ENCODE measurements at regions not wholly inside any gene's neighbourhood (a gene's known extent, or its start where the extent isn't known, plus 50 kb on each side); places are given as distances from the start of the nearest gene placed in this dataset.
"Not testable (repeated sequence)": the region's sequence is repeated elsewhere in the genome, so short reads cannot be mapped to it uniquely, and the experiment has no call there.

GRCh38 chr18:78473563-78473962 is 506.1 kb upstream of the SALL3 start:
- no peaks in the 10 kb centered on the region for H3K36me3 ChIP-seq (ENCODE audit: control insufficient read depth, insufficient read depth, low read length)
- no peak overlapping the region for H3K27ac ChIP-seq (ENCODE audit: low read depth, low read length)
- H3K4me3 ChIP-seq (ENCODE audit: low read length): no peak overlapping the region

GRCh38 chr18:78477840-78478239 is 501.8 kb upstream of the SALL3 start:
- H3K27me3 ChIP-seq (ENCODE audit: control insufficient read depth, insufficient read depth, low read length): no peaks in the 10 kb centered on the region
- H3K4me1 ChIP-seq (ENCODE audit: control insufficient read depth, insufficient read depth, low read length): no peaks in the 10 kb centered on the region
- H3K36me3 ChIP-seq (ENCODE audit: control insufficient read depth, insufficient read depth, low read length): no peaks in the 10 kb centered on the region
- H3K4me3 ChIP-seq (ENCODE audit: low read length): no peak overlapping the region
- no peak overlapping the region for H3K27ac ChIP-seq (ENCODE audit: low read depth, low read length)
- no peak overlapping the region for H3K9ac ChIP-seq (ENCODE audit: low read length)

More at GRCh38 chr18:78473563-78473962, 506.1 kb upstream of the SALL3 start:
- H3K9ac ChIP-seq (ENCODE audit: low read length): no peak overlapping the region
- H3K27me3 ChIP-seq (ENCODE audit: control insufficient read depth, insufficient read depth, low read length): no peaks in the 10 kb centered on the region
- no peaks in the 10 kb centered on the region for H3K4me1 ChIP-seq (ENCODE audit: control insufficient read depth, insufficient read depth, low read length)

- no peaks in the 10 kb centered on the region for H3K27me3 ChIP-seq (ENCODE audit: control insufficient read depth, insufficient read depth, low read length)
Measured at GRCh38 chr18:78479443-78479842, 500.2 kb upstream of the SALL3 start.

GRCh38 chr18:78480262-78481054 is 499.2 kb upstream of the SALL3 start:
- H3K9ac ChIP-seq (ENCODE audit: low read length): no peak overlapping the region
- H3K4me3 ChIP-seq (ENCODE audit: low read length): no peak overlapping the region
- H3K4me1 ChIP-seq (ENCODE audit: control insufficient read depth, insufficient read depth, low read length): no peaks in the 10 kb centered on the region
- H3K36me3 ChIP-seq (ENCODE audit: control insufficient read depth, insufficient read depth, low read length): no peaks in the 10 kb centered on the region
- no peaks in the 10 kb centered on the region for H3K27me3 ChIP-seq (ENCODE audit: control insufficient read depth, insufficient read depth, low read length)
- H3K27ac ChIP-seq (ENCODE audit: low read depth, low read length): no peak overlapping the region

More at GRCh38 chr18:78479443-78479842, 500.2 kb upstream of the SALL3 start:
- H3K36me3 ChIP-seq (ENCODE audit: control insufficient read depth, insufficient read depth, low read length): no peaks in the 10 kb centered on the region
- no peak overlapping the region for H3K9ac ChIP-seq (ENCODE audit: low read length)
- no peak overlapping the region for H3K27ac ChIP-seq (ENCODE audit: low read depth, low read length)
- H3K4me1 ChIP-seq (ENCODE audit: control insufficient read depth, insufficient read depth, low read length): no peaks in the 10 kb centered on the region
- H3K4me3 ChIP-seq (ENCODE audit: low read length): no peak overlapping the region

GRCh38 chr18:78482378-78482777 is 497.2 kb upstream of the SALL3 start:
- H3K4me1 ChIP-seq (ENCODE audit: control insufficient read depth, insufficient read depth, low read length): no peaks in the 10 kb centered on the region
- no peak overlapping the region for H3K27ac ChIP-seq (ENCODE audit: low read depth, low read length)
- no peak overlapping the region for H3K4me3 ChIP-seq (ENCODE audit: low read length)
- no peaks in the 10 kb centered on the region for H3K36me3 ChIP-seq (ENCODE audit: control insufficient read depth, insufficient read depth, low read length)
- no peak overlapping the region for H3K9ac ChIP-seq (ENCODE audit: low read length)
- H3K27me3 ChIP-seq (ENCODE audit: control insufficient read depth, insufficient read depth, low read length): no peaks in the 10 kb centered on the region

- no peaks in the 10 kb centered on the region for H3K4me1 ChIP-seq (ENCODE audit: control insufficient read depth, insufficient read depth, low read length)
- no peaks in the 10 kb centered on the region for H3K27me3 ChIP-seq (ENCODE audit: control insufficient read depth, insufficient read depth, low read length)
- no peak overlapping the region for H3K27ac ChIP-seq (ENCODE audit: low read depth, low read length)
- no peak overlapping the region for H3K9ac ChIP-seq (ENCODE audit: low read length)
- no peak overlapping the region for H3K4me3 ChIP-seq (ENCODE audit: low read length)
- H3K36me3 ChIP-seq (ENCODE audit: control insufficient read depth, insufficient read depth, low read length): no peaks in the 10 kb centered on the region
Measured at GRCh38 chr18:78487649-78488048, 492.0 kb upstream of the SALL3 start.

- no peak overlapping the region for H3K27ac ChIP-seq (ENCODE audit: low read depth, low read length)
- H3K4me1 ChIP-seq (ENCODE audit: control insufficient read depth, insufficient read depth, low read length): no peaks in the 10 kb centered on the region
- no peaks in the 10 kb centered on the region for H3K36me3 ChIP-seq (ENCODE audit: control insufficient read depth, insufficient read depth, low read length)
- H3K27me3 ChIP-seq (ENCODE audit: control insufficient read depth, insufficient read depth, low read length): no peaks in the 10 kb centered on the region
- H3K9ac ChIP-seq (ENCODE audit: low read length): no peak overlapping the region
- no peak overlapping the region for H3K4me3 ChIP-seq (ENCODE audit: low read length)
Measured at GRCh38 chr18:78492064-78492812, 487.4 kb upstream of the SALL3 start.

GRCh38 chr18:78492813-78493371 is 486.7 kb upstream of the SALL3 start:
- Histone ChIP-seq H3K4me3 (ENCODE audit: low read length) (no peak overlapping the region), H3K36me3 (ENCODE audit: control insufficient read depth, insufficient read depth, low read length) (no peaks in the 10 kb centered on the region), H3K4me1 (ENCODE audit: control insufficient read depth, insufficient read depth, low read length) (no peaks in the 10 kb centered on the region), H3K27ac (ENCODE audit: low read depth, low read length) (no peak overlapping the region), H3K27me3 (ENCODE audit: control insufficient read depth, insufficient read depth, low read length) (no peaks in the 10 kb centered on the region), H3K9ac (ENCODE audit: low read length) (no peak overlapping the region)

GRCh38 chr18:78493490-78493889 is 486.1 kb upstream of the SALL3 start:
- H3K27me3 ChIP-seq (ENCODE audit: control insufficient read depth, insufficient read depth, low read length); H3K36me3 ChIP-seq (ENCODE audit: control insufficient read depth, insufficient read depth, low read length); H3K9ac ChIP-seq (ENCODE audit: low read length); H3K4me1 ChIP-seq (ENCODE audit: control insufficient read depth, insufficient read depth, low read length); H3K27ac ChIP-seq (ENCODE audit: low read depth, low read length); H3K4me3 ChIP-seq (ENCODE audit: low read length): not testable (repeated sequence)

- Histone ChIP-seq H3K4me3 (ENCODE audit: low read length) (no peak overlapping the region), H3K9ac (ENCODE audit: low read length) (no peak overlapping the region), H3K36me3 (ENCODE audit: control insufficient read depth, insufficient read depth, low read length) (no peaks in the 10 kb centered on the region), H3K27ac (ENCODE audit: low read depth, low read length) (no peak overlapping the region), H3K27me3 (ENCODE audit: control insufficient read depth, insufficient read depth, low read length) (no peaks in the 10 kb centered on the region), H3K4me1 (ENCODE audit: control insufficient read depth, insufficient read depth, low read length) (no peaks in the 10 kb centered on the region)
Measured at GRCh38 chr18:78494204-78495085, 485.2 kb upstream of the SALL3 start.

- H3K9ac ChIP-seq (ENCODE audit: low read length): no peak overlapping the region
- no peak overlapping the region for H3K4me3 ChIP-seq (ENCODE audit: low read length)
- no peaks in the 10 kb centered on the region for H3K4me1 ChIP-seq (ENCODE audit: control insufficient read depth, insufficient read depth, low read length)
Measured at GRCh38 chr18:78495550-78495949, 484.1 kb upstream of the SALL3 start.

GRCh38 chr18:78496079-78496478 is 483.5 kb upstream of the SALL3 start:
- H3K4me3 ChIP-seq (ENCODE audit: low read length): no peak overlapping the region
- no peak overlapping the region for H3K9ac ChIP-seq (ENCODE audit: low read length)
- no peak overlapping the region for H3K27ac ChIP-seq (ENCODE audit: low read depth, low read length)
- no peaks in the 10 kb centered on the region for H3K4me1 ChIP-seq (ENCODE audit: control insufficient read depth, insufficient read depth, low read length)
- H3K36me3 ChIP-seq (ENCODE audit: control insufficient read depth, insufficient read depth, low read length): no peaks in the 10 kb centered on the region
- no peaks in the 10 kb centered on the region for H3K27me3 ChIP-seq (ENCODE audit: control insufficient read depth, insufficient read depth, low read length)

More at GRCh38 chr18:78495550-78495949, 484.1 kb upstream of the SALL3 start:
- Histone ChIP-seq H3K36me3 (ENCODE audit: control insufficient read depth, insufficient read depth, low read length) (no peaks in the 10 kb centered on the region), H3K27me3 (ENCODE audit: control insufficient read depth, insufficient read depth, low read length) (no peaks in the 10 kb centered on the region), H3K27ac (ENCODE audit: low read depth, low read length) (no peak overlapping the region)
